Tibial nerve (tissue), 4 donors: ENCODE measurements at regions not wholly inside any gene's neighbourhood (a gene's known extent, or its start where the extent isn't known, plus 50 kb on each side); places are given as distances from the start of the nearest gene placed in this dataset.
"Not testable (repeated sequence)": the region's sequence is repeated elsewhere in the genome, so short reads cannot be mapped to it uniquely, and the experiment has no call there.

ENCODE experiments used
- DNase-seq, 2 donors: peaks; one replicate each; pipeline ENCODE4 v3.0.0-alpha.2; 2019; ENCODE audit warnings: low spot score in 2 of 2
- H3K27ac ChIP-seq, 4 donors: fragments of 200-600 bp; sonication (generic) in 3 of 4; one replicate each; pipeline ENCODE4 v1.5.1; 2017 to 2019; ENCODE audit warnings: mild to moderate bottlenecking in 1 of 4
- H3K27me3 ChIP-seq, 2 donors: fragments of 200-600 bp; sonication (generic) in 1 of 2; one replicate each; pipeline versions ENCODE4 v1.5.1 to v1.6.0; 2017 to 2019
- H3K36me3 ChIP-seq, 3 donors: fragments of 200-600 bp; sonication (generic); one replicate each; pipeline ENCODE4 v1.5.1; 2018 to 2019
- H3K4me1 ChIP-seq, 4 donors: fragments of 200-600 bp; sonication (generic) in 3 of 4; one replicate each; pipeline ENCODE4 v1.5.1; 2017 to 2019
- H3K4me3 ChIP-seq, 4 donors: fragments of 200-600 bp; sonication (generic) in 3 of 4; one replicate each; pipeline ENCODE4 v1.5.1; 2017 to 2019; ENCODE audit warnings: mild to moderate bottlenecking in 1 of 4, moderate library complexity in 1 of 4
- H3K9me3 ChIP-seq, 4 donors: fragments of 200-600 bp; sonication (generic) in 3 of 4; one replicate each; pipeline ENCODE4 v1.5.1; 2017 to 2019
- EP300 ChIP-seq, 2 donors: sonication (generic); formaldehyde crosslinking; IDR thresholded peaks; one replicate each; pipeline ENCODE4 v1.6.1; 2017; ENCODE audit warnings: antibody characterized with exemption in 2 of 2, mild to moderate bottlenecking in 1 of 2
- POLR2A ChIP-seq, 2 donors: fragments of 450-650 bp; IDR thresholded peaks; one replicate each; pipeline ENCODE4 v1.6.1; 2017; ENCODE audit warnings: antibody characterized with exemption in 2 of 2, mild to moderate bottlenecking in 2 of 2, moderate library complexity in 2 of 2
- WGBS, 2 donors: methylation state at CpG; one replicate each; pipeline ENCODE4 v1.1.5; 2018; 5-methylcytosine and 5-hydroxymethylcytosine counted together
- TF ChIP-seq, protein P1 (sequence below), 5 experiments: fragments of 200-600 bp in 3 of 5; fragments of 450-650 bp in 2 of 5; sonication (generic) in 3 of 5; IDR thresholded peaks; one replicate each; pipeline ENCODE4 v1.5.1; 2016 to 2019; ENCODE audit warnings: antibody characterized with exemption in 5 of 5, mild to moderate bottlenecking in 3 of 5, moderate library complexity in 2 of 5

DNA sequence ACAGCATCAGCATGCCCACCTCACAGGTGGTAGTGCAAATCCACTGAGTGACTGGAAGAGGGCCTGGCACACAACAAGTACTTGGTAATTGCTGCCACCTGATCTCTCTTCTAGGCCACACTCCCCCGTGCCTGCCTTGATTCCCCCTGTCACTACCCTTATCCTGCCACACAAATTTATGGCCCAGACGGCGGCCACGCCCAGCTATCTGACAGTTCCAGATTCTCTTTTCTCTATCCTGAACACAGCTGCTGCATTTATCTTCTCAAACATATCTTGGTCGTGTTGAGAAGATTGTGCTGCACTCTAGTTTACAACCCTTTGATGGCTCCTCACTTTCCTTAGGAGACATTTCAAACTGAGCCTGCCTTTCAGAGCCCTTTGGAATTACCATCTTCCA is 585.2 kb downstream of the NTRK3 start:
- DNase-seq, result no peak
- no peak overlapping the region for H3K4me3 ChIP-seq
- H3K27ac ChIP-seq, result no peak overlapping the region
- H3K36me3 ChIP-seq, result no peaks in the 10 kb centered on the region
- TF ChIP-seq, protein P1, sequence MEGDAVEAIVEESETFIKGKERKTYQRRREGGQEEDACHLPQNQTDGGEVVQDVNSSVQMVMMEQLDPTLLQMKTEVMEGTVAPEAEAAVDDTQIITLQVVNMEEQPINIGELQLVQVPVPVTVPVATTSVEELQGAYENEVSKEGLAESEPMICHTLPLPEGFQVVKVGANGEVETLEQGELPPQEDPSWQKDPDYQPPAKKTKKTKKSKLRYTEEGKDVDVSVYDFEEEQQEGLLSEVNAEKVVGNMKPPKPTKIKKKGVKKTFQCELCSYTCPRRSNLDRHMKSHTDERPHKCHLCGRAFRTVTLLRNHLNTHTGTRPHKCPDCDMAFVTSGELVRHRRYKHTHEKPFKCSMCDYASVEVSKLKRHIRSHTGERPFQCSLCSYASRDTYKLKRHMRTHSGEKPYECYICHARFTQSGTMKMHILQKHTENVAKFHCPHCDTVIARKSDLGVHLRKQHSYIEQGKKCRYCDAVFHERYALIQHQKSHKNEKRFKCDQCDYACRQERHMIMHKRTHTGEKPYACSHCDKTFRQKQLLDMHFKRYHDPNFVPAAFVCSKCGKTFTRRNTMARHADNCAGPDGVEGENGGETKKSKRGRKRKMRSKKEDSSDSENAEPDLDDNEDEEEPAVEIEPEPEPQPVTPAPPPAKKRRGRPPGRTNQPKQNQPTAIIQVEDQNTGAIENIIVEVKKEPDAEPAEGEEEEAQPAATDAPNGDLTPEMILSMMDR (IDR thresholded peaks at IDR 0.05), result no peak
- TF ChIP-seq EP300 (IDR thresholded peaks at IDR 0.05) (no peak), POLR2A (IDR thresholded peaks at IDR 0.05) (no peak)
- H3K27me3 ChIP-seq, result no peaks in the 10 kb centered on the region
- peaks cover 0 to 21% (median 0%) of the 10 kb centered on the region in 4 donors for H3K4me1 ChIP-seq
- 74 to 82% methylated on average over 5 of the region's 5 CpGs for WGBS, 2 donors
- H3K9me3 ChIP-seq, result peaks cover 0 to 16% (median 2%) of the 10 kb centered on the region in 4 donors

DNA sequence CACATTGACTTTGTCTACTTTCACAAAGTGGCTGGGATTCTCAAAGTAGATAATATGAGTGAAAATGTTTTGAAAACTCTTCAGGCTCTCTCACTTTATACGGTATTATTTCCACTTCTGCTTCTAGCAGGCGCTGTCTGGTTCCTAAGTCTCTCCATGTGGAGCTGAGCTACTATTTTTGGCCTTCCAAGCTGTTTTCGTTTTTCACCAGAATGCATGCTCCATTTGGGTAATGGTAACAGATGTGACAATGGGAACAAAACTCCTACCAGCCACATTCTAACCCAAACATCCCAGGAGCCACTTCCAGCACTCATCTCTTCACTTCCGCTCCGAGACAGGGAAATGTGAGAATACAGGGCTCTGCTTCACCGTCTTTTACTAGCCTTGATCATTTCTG is 586.7 kb downstream of the NTRK3 start:
- H3K27me3 ChIP-seq, result no peaks in the 10 kb centered on the region
- peaks cover 0 to 21% (median 0%) of the 10 kb centered on the region in 4 donors for H3K4me1 ChIP-seq
- H3K4me3 ChIP-seq, result no peak overlapping the region
- H3K9me3 ChIP-seq, result peaks cover 0 to 11% (median 2%) of the 10 kb centered on the region in 4 donors
- no peaks in the 10 kb centered on the region for H3K36me3 ChIP-seq
- DNase-seq, result no peak
- WGBS, 2 donors, result 66 to 67% methylated on average over 6 of the region's 6 CpGs
- H3K27ac ChIP-seq, result no peak overlapping the region
- TF ChIP-seq, protein P1 (IDR thresholded peaks at IDR 0.05), result no peak
- TF ChIP-seq POLR2A (IDR thresholded peaks at IDR 0.05) (no peak), EP300 (IDR thresholded peaks at IDR 0.05) (no peak)

DNA sequence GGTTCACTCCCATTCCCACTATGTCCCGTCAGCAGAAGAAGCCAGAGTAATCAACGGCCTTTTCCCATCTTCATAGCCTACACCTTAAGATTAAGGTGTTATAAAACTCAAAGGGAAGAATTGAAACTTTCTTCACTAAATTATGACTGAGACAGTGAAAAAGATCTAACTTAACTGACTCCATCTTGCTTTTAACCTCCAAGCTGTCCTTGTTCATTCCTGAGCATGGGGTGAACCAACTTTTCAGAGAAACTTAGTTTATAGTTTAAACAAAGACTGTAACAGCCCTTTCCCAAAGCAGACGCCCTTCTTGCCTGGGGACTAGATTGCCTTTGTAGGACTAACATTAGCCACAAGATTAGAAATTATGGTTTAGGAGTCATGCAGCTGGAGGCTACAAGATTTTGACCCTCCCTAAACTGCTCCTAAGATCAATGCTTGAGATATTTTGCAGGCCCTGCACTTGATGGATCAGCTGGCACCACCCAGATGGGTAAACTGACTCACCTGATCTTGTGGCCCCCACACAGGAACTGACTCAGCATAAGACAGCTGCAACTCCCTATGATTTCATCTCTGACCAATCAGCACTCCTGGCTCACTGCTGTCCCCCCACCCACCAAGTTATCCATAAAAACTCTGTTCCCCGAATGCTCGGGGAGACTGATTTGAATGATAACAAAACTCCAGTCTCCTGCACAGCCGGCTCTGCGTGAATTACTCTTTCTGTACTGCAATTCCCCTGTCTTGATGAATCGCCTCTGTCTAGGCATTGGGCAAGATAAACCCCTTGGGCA is 587.6 kb downstream of the NTRK3 start:
- H3K9me3 ChIP-seq, result peaks cover 0 to 12% (median 2%) of the 10 kb centered on the region in 4 donors
- H3K4me3 ChIP-seq, H3K27ac ChIP-seq, H3K27me3 ChIP-seq, DNase-seq, H3K36me3 ChIP-seq: not testable (repeated sequence)
- peaks cover 0 to 21% (median 0%) of the 10 kb centered on the region in 4 donors for H3K4me1 ChIP-seq
- WGBS, 2 donors, result 90 to 92% methylated on average over 8 of the region's 8 CpGs

DNA sequence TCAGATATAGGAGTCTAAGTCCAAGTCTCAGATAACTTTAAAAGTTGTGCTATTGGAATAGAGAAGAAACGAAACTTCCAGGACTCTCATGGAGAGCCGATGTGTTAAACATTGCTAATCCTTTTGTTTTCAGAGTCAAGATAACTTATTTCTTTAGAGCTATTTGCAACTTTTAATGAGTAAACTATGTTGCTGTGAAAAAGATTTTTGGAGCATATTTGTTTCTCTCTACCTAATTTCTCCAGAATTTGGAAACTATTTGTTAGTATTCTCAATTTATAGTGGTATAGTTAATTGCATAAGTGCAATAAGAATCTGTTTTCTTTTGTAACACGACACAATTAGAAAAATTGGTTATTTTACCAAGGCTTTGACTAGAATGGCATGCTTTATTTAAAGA is 588.9 kb downstream of the NTRK3 start:
- Histone ChIP-seq H3K36me3 (no peaks in the 10 kb centered on the region), H3K4me1 (peaks cover 0 to 21% (median 0%) of the 10 kb centered on the region in 4 donors), H3K9me3 (peaks cover 0 to 18% (median 2%) of the 10 kb centered on the region in 4 donors), H3K27ac (no peak overlapping the region), H3K4me3 (no peak overlapping the region), H3K27me3 (no peaks in the 10 kb centered on the region)
- 92 to 95% methylated on average over 3 of the region's 3 CpGs for WGBS, 2 donors
- TF ChIP-seq, protein P1 (IDR thresholded peaks at IDR 0.05), result no peak
- TF ChIP-seq POLR2A (IDR thresholded peaks at IDR 0.05) (no peak), EP300 (IDR thresholded peaks at IDR 0.05) (no peak)
- DNase-seq, result no peak

DNA sequence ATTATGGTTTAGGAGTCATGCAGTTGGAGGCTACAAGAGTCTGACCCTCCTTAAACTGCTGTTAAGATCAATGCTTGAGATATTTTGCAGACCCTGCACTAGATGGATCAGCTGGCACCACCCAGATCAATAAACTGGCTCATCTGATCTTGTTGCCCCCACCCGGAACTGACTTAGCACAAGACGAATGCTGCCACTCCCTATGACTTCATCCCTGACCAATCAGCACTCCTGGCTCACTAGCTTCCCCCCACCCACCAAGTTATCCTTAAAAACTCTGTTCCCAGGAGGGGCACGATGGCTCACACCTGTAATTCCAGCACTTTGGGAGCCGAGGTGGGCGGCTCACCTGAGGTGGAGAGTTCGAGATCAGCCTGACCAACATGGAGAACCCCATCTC is 594.0 kb downstream of the NTRK3 start:
- DNase-seq, result no peak
- Histone ChIP-seq H3K27me3 (no peaks in the 10 kb centered on the region), H3K36me3 (no peaks in the 10 kb centered on the region), H3K27ac (no peak overlapping the region), H3K4me1 (peaks cover 0 to 18% (median 3%) of the 10 kb centered on the region in 4 donors), H3K4me3 (no peak overlapping the region), H3K9me3 (peaks cover 0 to 11% (median 2%) of the 10 kb centered on the region in 4 donors)
- TF ChIP-seq EP300 (IDR thresholded peaks at IDR 0.05), result no peak
- TF ChIP-seq POLR2A (IDR thresholded peaks at IDR 0.05), result no peak
- TF ChIP-seq, protein P1 (IDR thresholded peaks at IDR 0.05), result no peak
- WGBS, 2 donors, result 87 to 88% methylated on average over 6 of the region's 6 CpGs
